Smooth muscle cell (in vitro differentiated cells): ENCODE measurements at regions not wholly inside any gene's neighbourhood (a gene's known extent, or its start where the extent isn't known, plus 50 kb on each side); places are given as distances from the start of the nearest gene placed in this dataset.

ENCODE experiments used
- DNase-seq: peaks from one replicate; lab custom pipeline; 2025; ENCODE audit not compliant: unreplicated experiment; lab: John Stamatoyannopoulos, UW
- H2AFZ ChIP-seq: fragments of 200-600 bp; sonication (generic); 2 replicates; pipeline ENCODE4 v1.6.0; 2016; ENCODE audit warnings: antibody characterized with exemption, low read depth, mild to moderate bottlenecking
- H3F3A ChIP-seq: fragments of 200-600 bp; sonication (generic); 2 replicates; pipeline ENCODE4 v1.6.0; 2017; ENCODE audit warnings: antibody characterized with exemption, low read depth
- H3K27ac ChIP-seq: fragments of 200-600 bp; sonication (generic); 2 replicates; pipeline ENCODE4 v1.5.1; 2016; ENCODE audit warnings: low read depth, mild to moderate bottlenecking
- H3K27me3 ChIP-seq: fragments of 200-600 bp; sonication (generic); 2 replicates; pipeline ENCODE4 v1.6.1; 2016; ENCODE audit warnings: low read depth, mild to moderate bottlenecking
- H3K36me3 ChIP-seq: fragments of 200-600 bp; sonication (generic); 2 replicates; pipeline ENCODE4 v1.5.1; 2016; ENCODE audit warnings: low read depth
- H3K4me1 ChIP-seq: fragments of 200-600 bp; sonication (generic); 2 replicates; pipeline ENCODE4 v1.5.1; 2016; ENCODE audit warnings: low read depth
- H3K4me2 ChIP-seq: fragments of 200-600 bp; sonication (generic); 2 replicates; pipeline ENCODE4 v1.6.0; 2016; ENCODE audit warnings: mild to moderate bottlenecking
- H3K4me3 ChIP-seq: fragments of 200-600 bp; sonication (generic); 2 replicates; pipeline ENCODE4 v1.5.1; 2016; ENCODE audit warnings: mild to moderate bottlenecking
- H3K79me2 ChIP-seq: fragments of 200-600 bp; sonication (generic); 2 replicates; pipeline ENCODE4 v1.6.0; 2016; ENCODE audit warnings: low read depth, mild to moderate bottlenecking
- H3K9ac ChIP-seq: fragments of 200-600 bp; sonication (generic); 2 replicates; pipeline ENCODE4 v1.6.0; 2016; ENCODE audit warnings: low read depth
- H3K9me3 ChIP-seq: fragments of 200-600 bp; sonication (generic); replicated peaks from 2 replicates; pipeline ENCODE4 v1.5.1; 2016; ENCODE audit warnings: low read depth
- H4K20me1 ChIP-seq: fragments of 200-600 bp; sonication (generic); 2 replicates; pipeline ENCODE4 v1.6.0; 2016; ENCODE audit warnings: low read depth
- WGBS: methylation state at CpG from one replicate; pipeline ENCODE4 v1.1.7; 2016; ENCODE audit warnings: low lambda C conversion rate; 5-methylcytosine and 5-hydroxymethylcytosine counted together
- TF ChIP-seq, protein P1 (sequence below): fragments of 200-600 bp; sonication (generic); IDR thresholded peaks from 2 replicates; pipeline ENCODE4 v1.5.1; 2017; ENCODE audit warnings: borderline replicate concordance, mild to moderate bottlenecking, antibody characterized with exemption; ENCODE audit not compliant: insufficient read depth, poor library complexity, severe bottlenecking

DNA sequence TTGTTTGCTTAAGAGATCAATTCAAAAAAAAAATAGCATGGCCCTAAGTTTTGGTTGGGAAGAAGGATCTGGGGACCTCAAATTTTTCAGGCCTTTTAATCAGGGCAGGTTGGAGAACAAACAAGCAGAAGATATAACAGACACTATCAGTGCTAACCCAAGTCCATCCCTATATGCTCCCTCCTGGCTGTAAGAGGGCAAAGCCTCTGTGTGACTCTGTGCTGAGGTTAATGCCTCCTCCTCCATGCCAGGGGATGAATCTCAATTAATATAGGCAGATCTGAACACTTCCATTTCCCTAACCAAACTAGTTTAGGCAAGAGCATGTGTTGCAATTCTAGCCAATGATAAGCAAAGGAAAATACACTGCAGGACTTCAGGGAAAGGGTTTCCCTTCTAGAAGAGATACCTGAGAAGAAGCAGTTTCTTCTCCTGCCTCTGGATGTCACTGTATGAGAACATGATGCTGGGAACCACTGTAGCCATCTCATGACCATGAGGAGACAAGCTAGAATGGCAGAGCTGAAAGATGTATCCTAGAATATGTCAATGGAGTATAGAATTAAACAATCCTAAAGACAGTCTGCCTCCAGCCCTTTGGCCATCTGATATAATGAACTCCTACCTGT, 76.0 kb downstream of the CHD9NB start:
- Histone ChIP-seq H3F3A (no peaks in the 10 kb centered on the region), H4K20me1 (no peaks in the 10 kb centered on the region), H3K4me2 (no peak overlapping the region), H3K79me2 (no peaks in the 10 kb centered on the region), H3K9me3 (no peaks in the 10 kb centered on the region), H2AFZ (no peak overlapping the region), H3K27ac (no peak overlapping the region), H3K27me3 (no peaks in the 10 kb centered on the region), H3K4me1 (no peaks in the 10 kb centered on the region), H3K36me3 (no peaks in the 10 kb centered on the region), H3K4me3 (no peak overlapping the region), H3K9ac (no peak overlapping the region)
- no peak for DNase-seq
- TF ChIP-seq, protein P1, sequence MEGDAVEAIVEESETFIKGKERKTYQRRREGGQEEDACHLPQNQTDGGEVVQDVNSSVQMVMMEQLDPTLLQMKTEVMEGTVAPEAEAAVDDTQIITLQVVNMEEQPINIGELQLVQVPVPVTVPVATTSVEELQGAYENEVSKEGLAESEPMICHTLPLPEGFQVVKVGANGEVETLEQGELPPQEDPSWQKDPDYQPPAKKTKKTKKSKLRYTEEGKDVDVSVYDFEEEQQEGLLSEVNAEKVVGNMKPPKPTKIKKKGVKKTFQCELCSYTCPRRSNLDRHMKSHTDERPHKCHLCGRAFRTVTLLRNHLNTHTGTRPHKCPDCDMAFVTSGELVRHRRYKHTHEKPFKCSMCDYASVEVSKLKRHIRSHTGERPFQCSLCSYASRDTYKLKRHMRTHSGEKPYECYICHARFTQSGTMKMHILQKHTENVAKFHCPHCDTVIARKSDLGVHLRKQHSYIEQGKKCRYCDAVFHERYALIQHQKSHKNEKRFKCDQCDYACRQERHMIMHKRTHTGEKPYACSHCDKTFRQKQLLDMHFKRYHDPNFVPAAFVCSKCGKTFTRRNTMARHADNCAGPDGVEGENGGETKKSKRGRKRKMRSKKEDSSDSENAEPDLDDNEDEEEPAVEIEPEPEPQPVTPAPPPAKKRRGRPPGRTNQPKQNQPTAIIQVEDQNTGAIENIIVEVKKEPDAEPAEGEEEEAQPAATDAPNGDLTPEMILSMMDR, result peak; percentile 28

DNA sequence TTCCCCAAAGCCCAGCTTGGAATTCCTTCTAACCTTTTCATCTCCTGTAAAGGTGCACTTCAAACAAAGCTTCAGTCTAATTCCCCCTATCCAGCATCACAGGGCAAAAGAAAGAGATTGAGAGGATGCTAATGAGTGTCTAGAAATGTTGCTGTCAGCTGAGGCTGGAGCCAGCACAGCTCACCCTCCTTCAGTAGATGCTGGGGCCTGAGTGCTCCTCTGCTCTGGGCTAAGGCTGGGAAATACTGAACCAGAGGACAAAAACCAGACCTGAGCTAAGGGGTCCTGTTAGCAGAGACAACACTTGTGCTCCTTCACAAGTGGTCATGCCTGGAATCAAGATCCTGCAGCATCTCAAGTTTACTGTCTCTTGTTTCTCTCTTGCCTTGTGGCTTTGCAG, 85.0 kb downstream of the CHD9NB start:
- Histone ChIP-seq H3K4me2 (no peak overlapping the region), H3K9me3 (no peaks in the 10 kb centered on the region), H4K20me1 (no peaks in the 10 kb centered on the region), H3K27ac (no peak overlapping the region), H3K27me3 (no peaks in the 10 kb centered on the region), H2AFZ (no peak overlapping the region), H3K36me3 (no peaks in the 10 kb centered on the region), H3K9ac (no peak overlapping the region), H3K4me3 (no peak overlapping the region), H3K79me2 (no peaks in the 10 kb centered on the region), H3K4me1 (peaks cover 23% of the 10 kb centered on the region), H3F3A (no peaks in the 10 kb centered on the region)
- DNase-seq, result no peak
- TF ChIP-seq, protein P1, result no peak

DNA sequence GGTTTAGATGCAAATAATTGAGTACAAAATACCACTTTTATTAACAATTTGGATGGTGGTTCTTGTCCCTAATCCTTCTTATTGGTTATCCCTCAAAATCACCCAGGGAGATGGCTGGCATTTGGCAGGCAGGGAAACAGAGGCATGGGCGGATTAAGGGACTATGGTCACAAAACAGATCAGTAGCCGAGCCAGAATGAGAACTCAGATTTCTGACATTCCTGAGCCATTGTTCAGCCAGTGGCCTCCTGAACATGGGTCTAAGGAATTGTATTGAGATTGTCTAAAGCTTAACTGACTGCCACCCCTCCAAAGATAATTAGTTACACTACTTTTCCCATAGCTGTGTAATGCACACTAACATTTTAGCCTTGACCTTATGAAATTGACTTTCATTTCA, 88.4 kb downstream of the CHD9NB start:
- no peak for DNase-seq
- Histone ChIP-seq H3K4me3 (no peak overlapping the region), H3K27me3 (no peaks in the 10 kb centered on the region), H3K9ac (no peak overlapping the region), H2AFZ (no peak overlapping the region), H3F3A (no peaks in the 10 kb centered on the region), H3K4me1 (peaks cover 23% of the 10 kb centered on the region), H4K20me1 (no peaks in the 10 kb centered on the region), H3K36me3 (no peaks in the 10 kb centered on the region), H3K79me2 (no peaks in the 10 kb centered on the region), H3K27ac (no peak overlapping the region), H3K4me2 (no peak overlapping the region), H3K9me3 (no peaks in the 10 kb centered on the region)
- WGBS, result 58% methylated on average over 2 of the region's 2 CpGs
- TF ChIP-seq, protein P1, result no peak

DNA sequence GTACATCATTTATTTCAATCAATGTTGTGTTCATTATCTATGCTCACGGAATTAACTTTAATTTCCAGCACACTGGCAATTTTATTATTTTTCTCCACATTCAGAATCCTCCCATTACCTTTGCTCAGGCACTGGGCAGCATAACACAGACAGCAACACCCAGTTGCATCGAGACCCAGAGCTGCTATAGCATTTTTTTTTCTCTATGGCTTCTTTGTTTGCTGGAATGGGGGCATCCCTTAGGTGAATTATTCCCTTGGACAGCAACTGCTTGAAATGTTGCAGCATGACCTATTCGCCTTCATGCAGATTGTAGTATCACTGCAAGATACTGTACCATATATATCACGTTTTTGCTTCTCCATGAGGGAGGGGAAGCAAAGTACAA, 88.8 kb downstream of the CHD9NB start:
- Histone ChIP-seq H3F3A (no peaks in the 10 kb centered on the region), H3K4me1 (peaks cover 23% of the 10 kb centered on the region), H2AFZ (no peak overlapping the region), H4K20me1 (no peaks in the 10 kb centered on the region), H3K4me3 (no peak overlapping the region), H3K9me3 (no peaks in the 10 kb centered on the region), H3K9ac (no peak overlapping the region), H3K36me3 (no peaks in the 10 kb centered on the region), H3K27ac (no peak overlapping the region), H3K4me2 (no peak overlapping the region), H3K79me2 (no peaks in the 10 kb centered on the region), H3K27me3 (no peaks in the 10 kb centered on the region)
- TF ChIP-seq, protein P1, result no peak
- WGBS, result 82% methylated on average over 4 of the region's 4 CpGs
- DNase-seq, result no peak
